ENCODE measurements at regions not wholly inside any gene's neighbourhood (a gene's known extent, or its start where the extent isn't known, plus 50 kb on each side); places are given as distances from the start of the nearest gene placed in this dataset.

GRCh38 chr1:94656967-94657366 is 115.4 kb upstream of the F3 start:
- Mint-ChIP-seq H3K9me3 (no peaks in the 10 kb centered on the region), H3K36me3 (ENCODE audit: insufficient read depth) (no peaks in the 10 kb centered on the region), H3K4me3 (no peak overlapping the region), H3K27ac (ENCODE audit: low read depth) (no peak overlapping the region), H3K27me3 (peaks cover 14% of the 10 kb centered on the region), H3K4me1 (no peaks in the 10 kb centered on the region)
- ATAC-seq (replicated peaks; ENCODE audit: extremely low read depth, poor library complexity, severe bottlenecking) (no peak), DNase-seq (ENCODE audit: low spot score in 2 of 2) (no peak)

- no peak overlapping the region for H3K27ac Mint-ChIP-seq (ENCODE audit: low read depth)
- H3K4me1 Mint-ChIP-seq: no peaks in the 10 kb centered on the region
- peaks cover 16% of the 10 kb centered on the region for H3K27me3 Mint-ChIP-seq
- no peak overlapping the region for H3K4me3 Mint-ChIP-seq
- no peaks in the 10 kb centered on the region for H3K9me3 Mint-ChIP-seq
- DNase-seq (ENCODE audit: low spot score in 2 of 2) (no peak), ATAC-seq (replicated peaks; ENCODE audit: extremely low read depth, poor library complexity, severe bottlenecking) (no peak)
- H3K36me3 Mint-ChIP-seq (ENCODE audit: insufficient read depth): no peaks in the 10 kb centered on the region
Measured at GRCh38 chr1:94654919-94655318, 113.4 kb upstream of the F3 start.

GRCh38 chr1:94654459-94654858 is 112.9 kb upstream of the F3 start:
- no peaks in the 10 kb centered on the region for H3K36me3 Mint-ChIP-seq (ENCODE audit: insufficient read depth)
- peaks cover 16% of the 10 kb centered on the region for H3K27me3 Mint-ChIP-seq
- H3K4me3 Mint-ChIP-seq: no peak overlapping the region
- no peak for DNase-seq (ENCODE audit: low spot score in 2 of 2)
- no peaks in the 10 kb centered on the region for H3K9me3 Mint-ChIP-seq
- no peaks in the 10 kb centered on the region for H3K4me1 Mint-ChIP-seq
- no peak for ATAC-seq (replicated peaks; ENCODE audit: extremely low read depth, poor library complexity, severe bottlenecking)
- H3K27ac Mint-ChIP-seq (ENCODE audit: low read depth): no peak overlapping the region

GRCh38 chr1:94654031-94654430 is 112.5 kb upstream of the F3 start:
- no peak for ATAC-seq (replicated peaks; ENCODE audit: extremely low read depth, poor library complexity, severe bottlenecking)
- no peak overlapping the region for H3K4me3 Mint-ChIP-seq
- H3K4me1 Mint-ChIP-seq: no peaks in the 10 kb centered on the region
- no peaks in the 10 kb centered on the region for H3K36me3 Mint-ChIP-seq (ENCODE audit: insufficient read depth)
- H3K9me3 Mint-ChIP-seq: no peaks in the 10 kb centered on the region
- no peak for DNase-seq (ENCODE audit: low spot score in 2 of 2)
- H3K27me3 Mint-ChIP-seq: peaks cover 16% of the 10 kb centered on the region
- no peak overlapping the region for H3K27ac Mint-ChIP-seq (ENCODE audit: low read depth)

GRCh38 chr1:94653454-94653853 is 111.9 kb upstream of the F3 start:
- Mint-ChIP-seq H3K36me3 (ENCODE audit: insufficient read depth) (no peaks in the 10 kb centered on the region), H3K27me3 (peaks cover 16% of the 10 kb centered on the region), H3K4me1 (no peaks in the 10 kb centered on the region), H3K9me3 (no peaks in the 10 kb centered on the region), H3K4me3 (no peak overlapping the region), H3K27ac (ENCODE audit: low read depth) (no peak overlapping the region)
- ATAC-seq (replicated peaks; ENCODE audit: extremely low read depth, poor library complexity, severe bottlenecking): no peak
- no peak for DNase-seq (ENCODE audit: low spot score in 2 of 2)

- no peak for ATAC-seq (replicated peaks; ENCODE audit: extremely low read depth, poor library complexity, severe bottlenecking)
- Mint-ChIP-seq H3K27me3 (peaks cover 16% of the 10 kb centered on the region), H3K27ac (ENCODE audit: low read depth) (no peak overlapping the region), H3K4me1 (no peaks in the 10 kb centered on the region), H3K9me3 (no peaks in the 10 kb centered on the region), H3K4me3 (no peak overlapping the region), H3K36me3 (ENCODE audit: insufficient read depth) (no peaks in the 10 kb centered on the region)
- DNase-seq (ENCODE audit: low spot score in 2 of 2): no peak
Measured at GRCh38 chr1:94651076-94651475, 109.5 kb upstream of the F3 start.

- no peaks in the 10 kb centered on the region for H3K9me3 Mint-ChIP-seq
- no peaks in the 10 kb centered on the region for H3K36me3 Mint-ChIP-seq (ENCODE audit: insufficient read depth)
- H3K27me3 Mint-ChIP-seq: peaks cover 16% of the 10 kb centered on the region
- H3K4me1 Mint-ChIP-seq: no peaks in the 10 kb centered on the region
- no peak for DNase-seq (ENCODE audit: low spot score in 2 of 2)
- H3K27ac Mint-ChIP-seq (ENCODE audit: low read depth): no peak overlapping the region
- no peak for ATAC-seq (replicated peaks; ENCODE audit: extremely low read depth, poor library complexity, severe bottlenecking)
- no peak overlapping the region for H3K4me3 Mint-ChIP-seq
Measured at GRCh38 chr1:94650301-94650700, 108.7 kb upstream of the F3 start.

GRCh38 chr1:94648225-94649007 is 106.9 kb upstream of the F3 start:
- no peak for ATAC-seq (replicated peaks; ENCODE audit: extremely low read depth, poor library complexity, severe bottlenecking)
- Mint-ChIP-seq H3K27ac (ENCODE audit: low read depth) (no peak overlapping the region), H3K36me3 (ENCODE audit: insufficient read depth) (no peaks in the 10 kb centered on the region)

GRCh38 chr1:94646786-94647555 is 105.4 kb upstream of the F3 start:
- ATAC-seq (replicated peaks; ENCODE audit: extremely low read depth, poor library complexity, severe bottlenecking) (no peak), DNase-seq (ENCODE audit: low spot score in 2 of 2) (no peak)
- no peaks in the 10 kb centered on the region for H3K36me3 Mint-ChIP-seq (ENCODE audit: insufficient read depth)
- peaks cover 11% of the 10 kb centered on the region for H3K27me3 Mint-ChIP-seq
- no peaks in the 10 kb centered on the region for H3K4me1 Mint-ChIP-seq
- H3K4me3 Mint-ChIP-seq: no peak overlapping the region
- no peak overlapping the region for H3K27ac Mint-ChIP-seq (ENCODE audit: low read depth)
- H3K9me3 Mint-ChIP-seq: no peaks in the 10 kb centered on the region

More at GRCh38 chr1:94648225-94649007, 106.9 kb upstream of the F3 start:
- Mint-ChIP-seq H3K4me1 (no peaks in the 10 kb centered on the region), H3K9me3 (no peaks in the 10 kb centered on the region), H3K27me3 (peaks cover 16% of the 10 kb centered on the region), H3K4me3 (no peak overlapping the region)
- DNase-seq (ENCODE audit: low spot score in 2 of 2): no peak

- no peak overlapping the region for H3K4me3 Mint-ChIP-seq
- no peaks in the 10 kb centered on the region for H3K4me1 Mint-ChIP-seq
- no peaks in the 10 kb centered on the region for H3K9me3 Mint-ChIP-seq
- H3K36me3 Mint-ChIP-seq (ENCODE audit: insufficient read depth): no peaks in the 10 kb centered on the region
- no peak for ATAC-seq (replicated peaks; ENCODE audit: extremely low read depth, poor library complexity, severe bottlenecking)
- DNase-seq (ENCODE audit: low spot score in 2 of 2): no peak
- H3K27me3 Mint-ChIP-seq: peaks cover 3% of the 10 kb centered on the region
- H3K27ac Mint-ChIP-seq (ENCODE audit: low read depth): no peak overlapping the region
Measured at GRCh38 chr1:94646141-94646643, 104.6 kb upstream of the F3 start.

- H3K27me3 Mint-ChIP-seq: no peaks in the 10 kb centered on the region
- H3K9me3 Mint-ChIP-seq: no peaks in the 10 kb centered on the region
- ATAC-seq (replicated peaks; ENCODE audit: extremely low read depth, poor library complexity, severe bottlenecking): no peak
- H3K36me3 Mint-ChIP-seq (ENCODE audit: insufficient read depth): no peaks in the 10 kb centered on the region
- H3K27ac Mint-ChIP-seq (ENCODE audit: low read depth): no peak overlapping the region
- H3K4me3 Mint-ChIP-seq: no peak overlapping the region
- no peak for DNase-seq (ENCODE audit: low spot score in 2 of 2)
- H3K4me1 Mint-ChIP-seq: no peaks in the 10 kb centered on the region
Measured at GRCh38 chr1:94644352-94644751, 102.8 kb upstream of the F3 start.

GRCh38 chr1:94643819-94644218 is 102.3 kb upstream of the F3 start:
- no peak overlapping the region for H3K27ac Mint-ChIP-seq (ENCODE audit: low read depth)
- DNase-seq (ENCODE audit: low spot score in 2 of 2): no peak
- H3K27me3 Mint-ChIP-seq: no peaks in the 10 kb centered on the region
- H3K4me3 Mint-ChIP-seq: no peak overlapping the region
- H3K9me3 Mint-ChIP-seq: no peaks in the 10 kb centered on the region
- no peak for ATAC-seq (replicated peaks; ENCODE audit: extremely low read depth, poor library complexity, severe bottlenecking)
- H3K36me3 Mint-ChIP-seq (ENCODE audit: insufficient read depth): no peaks in the 10 kb centered on the region
- no peaks in the 10 kb centered on the region for H3K4me1 Mint-ChIP-seq

All from central memory CD8-positive, alpha-beta T cell (primary cell).